IMR-90 (cell line): ENCODE measurements at regions not wholly inside any gene's neighbourhood (a gene's known extent, or its start where the extent isn't known, plus 50 kb on each side); places are given as distances from the start of the nearest gene placed in this dataset.

Experiments
- BHLHE40 ChIP-seq: fragments of 150-350 bp; IDR thresholded peaks from 2 replicates; pipeline ENCODE4 v1.6.1; 2016; ENCODE audit warnings: mild to moderate bottlenecking, low read depth, low read length
- CEBPB ChIP-seq: IDR thresholded peaks from 2 replicates; pipeline ENCODE4 v1.6.1; 2012; ENCODE audit warnings: low read depth, low read length, improper control_type of control experiment
- CTCF ChIP-seq: conservative IDR thresholded peaks from 2 replicates; pipeline ENCODE4 v1.5.1; 2012; ENCODE audit warnings: mild to moderate bottlenecking, low read depth, low read length, improper control_type of control experiment
- ELK1 ChIP-seq: fragments of 150-350 bp; IDR thresholded peaks from 2 replicates; pipeline ENCODE4 v1.6.1; 2016; ENCODE audit warnings: low read depth, mild to moderate bottlenecking, low read length, moderate library complexity, borderline replicate concordance
- MAFK ChIP-seq: IDR thresholded peaks from 2 replicates; pipeline ENCODE4 v1.6.1; 2012; ENCODE audit warnings: low read depth, low read length, improper control_type of control experiment
- MXI1 ChIP-seq: IDR thresholded peaks from 2 replicates; pipeline ENCODE4 v1.6.1; 2012; ENCODE audit warnings: low read depth, mild to moderate bottlenecking, low read length, moderate library complexity, borderline replicate concordance
- NFE2L2 ChIP-seq: fragments of 150-350 bp; IDR thresholded peaks from 2 replicates; pipeline ENCODE4 v1.6.1; 2016; ENCODE audit warnings: low read depth, mild to moderate bottlenecking, low read length
- POLR2A ChIP-seq: IDR thresholded peaks from 2 replicates; pipeline ENCODE4 v1.6.1; 2012; ENCODE audit warnings: mild to moderate bottlenecking, low read depth, low read length
- RAD21 ChIP-seq: IDR thresholded peaks from 2 replicates; pipeline ENCODE4 v1.6.1; 2012; ENCODE audit warnings: low read length, improper control_type of control experiment
- SMC3 ChIP-seq: fragments of 150-350 bp; IDR thresholded peaks from 2 replicates; pipeline ENCODE4 v1.6.1; 2016; ENCODE audit warnings: low read depth, mild to moderate bottlenecking, antibody characterized with exemption, low read length, moderate library complexity

- TF ChIP-seq CTCF (no peak), SMC3 (no peak), CEBPB (no peak), RAD21 (no peak), BHLHE40 (no peak), MAFK (no peak), POLR2A (no peak), ELK1 (no peak), NFE2L2 (no peak), MXI1 (no peak)
Measured at GRCh38 chr2:238576674-238577073, 149.9 kb downstream of the ASB1 start.
